Spleen (tissue), 11 donors: ENCODE measurements at regions not wholly inside any gene's neighbourhood (a gene's known extent, or its start where the extent isn't known, plus 50 kb on each side); places are given as distances from the start of the nearest gene placed in this dataset.

Source experiments
- DNase-seq: peaks from one replicate; pipeline ENCODE4 v3.0.0-alpha.2; 2020
- H3K27ac ChIP-seq, 8 donors: fragments of 200-600 bp; sonication (generic) in 7 of 8; 1 replicate in 4 of 8; 2 replicates in 4 of 8; pipeline versions ENCODE4 v1.5.0 to v1.8.0; 2016 to 2021; ENCODE audit warnings: inconsistent platforms in 4 of 8, mild to moderate bottlenecking in 4 of 8, moderate library complexity in 1 of 8
- H3K27me3 ChIP-seq, 7 donors: fragments of 200-600 bp; sonication (generic) in 6 of 7; replicated peaks in 1 of 7; 1 replicate in 4 of 7; 2 replicates in 3 of 7; pipeline versions ENCODE4 v1.5.0 to v1.8.0; 2016 to 2021; ENCODE audit warnings: inconsistent platforms in 3 of 7, mild to moderate bottlenecking in 1 of 7
- H3K36me3 ChIP-seq, 6 donors: fragments of 200-600 bp; sonication (generic) in 5 of 6; 1 replicate in 4 of 6; 2 replicates in 2 of 6; pipeline versions ENCODE4 v1.5.0 to v1.8.0; 2016 to 2021; ENCODE audit warnings: inconsistent platforms in 2 of 6
- H3K4me1 ChIP-seq, 6 donors: fragments of 200-600 bp; sonication (generic) in 5 of 6; 1 replicate in 3 of 6; 2 replicates in 3 of 6; pipeline versions ENCODE4 v1.5.0 to v1.8.0; 2016 to 2021; ENCODE audit warnings: inconsistent platforms in 3 of 6
- H3K4me3 ChIP-seq, 8 donors: fragments of 200-600 bp; sonication (generic) in 7 of 8; 1 replicate in 4 of 8; 2 replicates in 4 of 8; pipeline versions ENCODE4 v1.5.0 to v1.8.0; 2016 to 2021; ENCODE audit warnings: inconsistent platforms in 4 of 8, mild to moderate bottlenecking in 4 of 8, moderate library complexity in 2 of 8
- H3K9me3 ChIP-seq, 8 donors: fragments of 200-600 bp; sonication (generic) in 7 of 8; 1 replicate in 4 of 8; 2 replicates in 4 of 8; pipeline versions ENCODE4 v1.5.0 to v1.8.0; 2016 to 2021; ENCODE audit warnings: inconsistent platforms in 4 of 8
- POLR2A ChIP-seq, 3 donors: fragments of 450-650 bp; IDR thresholded peaks; one replicate each; pipeline ENCODE4 v1.5.1; 2017; ENCODE audit warnings: antibody characterized with exemption in 3 of 3, mild to moderate bottlenecking in 1 of 3
- POLR2AphosphoS5 ChIP-seq, 3 donors: sonication (generic); formaldehyde crosslinking; IDR thresholded peaks; one replicate each; pipeline ENCODE4 v1.5.1; 2017; ENCODE audit warnings: antibody characterized with exemption in 3 of 3
- WGBS, 5 donors: extraction: QIAGEN DNeasy Blood & Tissue Kit in 3 of 5; methylation state at CpG; one replicate each; pipeline versions ENCODE4 v1.1.5 to v1.1.7; 2013 to 2018; 5-methylcytosine and 5-hydroxymethylcytosine counted together
- intact Hi-C: fragments of 100-400 bp; cut with DNase I; formaldehyde crosslinking; loops from one replicate; pipeline ENCODE4 v1.15.0; 2023; ENCODE audit warnings: low total_unique reads
- TF ChIP-seq, protein P1 (sequence below), 11 experiments: fragments of 200-600 bp in 7 of 11; fragments of 450-650 bp in 4 of 11; sonication (generic) in 4 of 11; IDR thresholded peaks in 8 of 11; conservative IDR thresholded peaks in 3 of 11; 1 replicate in 7 of 11; 2 replicates in 4 of 11; pipeline versions ENCODE4 v1.4.0 to v1.8.0; 2016 to 2021; ENCODE audit warnings: antibody characterized with exemption in 11 of 11, inconsistent platforms in 4 of 11, mild to moderate bottlenecking in 1 of 11
- donor health status: healthy with polysubstance abuse.
- donor health status: DM: no; HTN: no; CAD: no; lungs with moderate emphysema.
- donor health status: DM: no; HTN: no; CAD: no.
- donor health status: Bipolar disorder and iron deficiency.
- donor health status: healthy.
- donor health status: DM: no; HTN: no; CAD: no.
- donor health status: DM: yes; HTN: yes; CAD: no.

DNA sequence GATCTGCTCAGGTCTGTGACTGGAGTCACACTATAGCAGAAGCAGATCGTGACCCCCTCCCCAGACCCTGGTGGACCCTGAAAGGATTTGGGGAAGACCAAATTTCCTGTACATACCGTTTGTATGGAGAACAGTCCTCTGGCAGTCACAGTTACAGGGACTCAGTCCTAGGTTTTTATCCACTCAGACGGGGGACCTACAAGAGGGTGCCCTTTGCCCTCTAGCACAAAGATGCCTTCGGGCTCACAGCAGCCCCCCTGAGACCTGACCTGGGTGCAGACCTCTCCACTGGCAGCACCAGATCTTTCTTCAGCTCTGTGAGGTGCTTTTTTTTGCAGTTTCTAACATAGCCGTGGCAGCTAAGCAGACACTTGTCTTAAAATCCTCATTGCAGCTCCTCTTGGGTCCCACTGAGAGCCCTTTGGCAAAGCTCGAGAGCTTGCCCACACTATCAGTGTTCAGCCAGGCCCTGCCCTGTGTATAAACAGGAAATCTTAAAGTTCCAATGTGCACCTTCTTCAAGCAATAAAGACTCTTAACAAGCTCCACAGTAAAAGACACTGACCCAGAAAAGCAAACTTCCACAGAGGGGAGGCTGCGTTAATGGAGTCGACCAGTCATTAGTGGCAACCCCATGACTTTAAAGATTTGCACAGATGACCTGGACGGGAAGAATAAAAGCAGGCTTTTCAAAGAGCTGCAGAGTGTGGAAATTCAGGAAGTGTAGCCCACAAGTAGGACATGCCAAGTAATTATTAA, 71.8 kb upstream of the LHFPL2 start:
- no peaks in the 10 kb centered on the region for H3K36me3 ChIP-seq
- no peak overlapping the region for H3K27ac ChIP-seq
- H3K4me1 ChIP-seq: peaks cover 0 to 45% (median 12%) of the 10 kb centered on the region in 6 donors
- no peak for DNase-seq
- no peaks in the 10 kb centered on the region for H3K27me3 ChIP-seq
- H3K4me3 ChIP-seq: no peak overlapping the region
- intact Hi-C loops: no loop called here
- WGBS, 5 donors: 46 to 59% (median 51%) methylated on average over 9 of the region's 9 CpGs
- no peaks in the 10 kb centered on the region for H3K9me3 ChIP-seq
- TF ChIP-seq, protein P1, sequence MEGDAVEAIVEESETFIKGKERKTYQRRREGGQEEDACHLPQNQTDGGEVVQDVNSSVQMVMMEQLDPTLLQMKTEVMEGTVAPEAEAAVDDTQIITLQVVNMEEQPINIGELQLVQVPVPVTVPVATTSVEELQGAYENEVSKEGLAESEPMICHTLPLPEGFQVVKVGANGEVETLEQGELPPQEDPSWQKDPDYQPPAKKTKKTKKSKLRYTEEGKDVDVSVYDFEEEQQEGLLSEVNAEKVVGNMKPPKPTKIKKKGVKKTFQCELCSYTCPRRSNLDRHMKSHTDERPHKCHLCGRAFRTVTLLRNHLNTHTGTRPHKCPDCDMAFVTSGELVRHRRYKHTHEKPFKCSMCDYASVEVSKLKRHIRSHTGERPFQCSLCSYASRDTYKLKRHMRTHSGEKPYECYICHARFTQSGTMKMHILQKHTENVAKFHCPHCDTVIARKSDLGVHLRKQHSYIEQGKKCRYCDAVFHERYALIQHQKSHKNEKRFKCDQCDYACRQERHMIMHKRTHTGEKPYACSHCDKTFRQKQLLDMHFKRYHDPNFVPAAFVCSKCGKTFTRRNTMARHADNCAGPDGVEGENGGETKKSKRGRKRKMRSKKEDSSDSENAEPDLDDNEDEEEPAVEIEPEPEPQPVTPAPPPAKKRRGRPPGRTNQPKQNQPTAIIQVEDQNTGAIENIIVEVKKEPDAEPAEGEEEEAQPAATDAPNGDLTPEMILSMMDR (IDR thresholded peaks at IDR 0.05 in 8 of 11, conservative IDR thresholded peaks at IDR 0.05 in 3 of 11): no peak
- TF ChIP-seq POLR2A (IDR thresholded peaks at IDR 0.05) (no peak), POLR2AphosphoS5 (IDR thresholded peaks at IDR 0.05) (no peak)

DNA sequence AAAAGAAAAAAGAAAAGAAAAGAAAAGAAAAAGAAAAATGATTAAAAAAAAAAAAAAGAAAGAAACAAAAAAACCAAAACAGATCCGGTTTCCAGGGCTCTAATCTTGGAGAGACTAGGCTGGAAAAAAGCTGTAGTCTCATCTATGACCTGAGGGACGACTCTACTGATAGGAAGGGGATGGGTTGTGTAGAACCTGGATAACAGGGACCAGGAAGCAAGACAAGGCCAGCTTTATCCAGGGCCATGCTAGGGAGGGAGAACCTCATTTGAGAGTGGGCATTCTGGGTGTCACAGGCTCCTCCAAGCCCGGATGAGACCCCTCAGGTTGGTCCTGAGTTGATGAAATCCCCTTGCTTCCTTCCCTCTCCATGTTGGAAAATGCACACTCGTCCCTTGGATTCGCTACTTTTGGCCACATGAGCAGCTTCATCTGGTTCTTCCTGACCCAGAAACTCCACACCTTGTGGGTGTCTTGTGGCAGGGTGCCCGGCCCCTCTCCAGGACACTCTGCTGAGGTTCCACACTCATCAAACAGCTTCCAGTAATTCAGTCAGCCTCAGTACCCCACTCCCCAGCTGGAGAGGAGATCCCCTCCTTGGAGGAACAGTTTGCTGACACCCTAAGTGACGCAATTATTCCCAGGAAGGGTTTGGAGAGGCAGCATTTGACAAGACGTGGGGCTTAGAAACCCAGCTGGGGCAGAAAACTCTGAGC, 71.1 kb upstream of the LHFPL2 start:
- Histone ChIP-seq H3K9me3 (no peaks in the 10 kb centered on the region), H3K36me3 (no peaks in the 10 kb centered on the region), H3K27me3 (no peaks in the 10 kb centered on the region), H3K27ac (no peak overlapping the region), H3K4me3 (no peak overlapping the region), H3K4me1 (peaks cover 0 to 40% (median 12%) of the 10 kb centered on the region in 6 donors)
- DNase-seq: no peak
- TF ChIP-seq POLR2A (IDR thresholded peaks at IDR 0.05) (no peak), POLR2AphosphoS5 (IDR thresholded peaks at IDR 0.05) (no peak)
- TF ChIP-seq, protein P1 (IDR thresholded peaks at IDR 0.05 in 8 of 11, conservative IDR thresholded peaks at IDR 0.05 in 3 of 11): no peak
- 74 to 94% (median 83%) methylated on average over 8 of the region's 8 CpGs for WGBS, 5 donors
- intact Hi-C loops: no loop called here

DNA sequence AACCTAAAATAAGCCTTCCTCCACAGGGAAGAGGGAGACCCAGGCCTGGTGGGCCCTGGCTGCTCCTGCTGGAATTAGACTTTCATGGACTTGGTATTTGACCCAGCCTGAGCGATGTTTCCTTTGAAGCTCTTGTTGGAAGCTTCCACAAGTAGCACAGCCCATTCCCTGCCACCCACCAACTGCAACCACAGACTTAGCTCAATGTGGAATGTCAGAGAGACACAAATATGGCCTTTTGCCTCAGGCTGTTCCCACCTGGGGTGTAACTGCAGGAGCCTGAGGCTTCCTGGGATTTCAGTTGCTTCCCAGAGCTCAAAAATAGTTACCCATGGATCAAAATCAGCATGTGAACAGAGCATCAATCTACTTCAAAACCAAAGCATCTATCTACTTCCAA, 70.3 kb upstream of the LHFPL2 start:
- Histone ChIP-seq H3K4me3 (no peak overlapping the region), H3K36me3 (no peaks in the 10 kb centered on the region), H3K27me3 (no peaks in the 10 kb centered on the region), H3K4me1 (peaks cover 0 to 33% (median 12%) of the 10 kb centered on the region in 6 donors), H3K27ac (no peak overlapping the region), H3K9me3 (no peaks in the 10 kb centered on the region)
- intact Hi-C loops: no loop called here
- WGBS, 5 donors: 83 to 100% (median 91%) methylated on average over 1 of the region's 1 CpG
- no peak for DNase-seq
- no peak for TF ChIP-seq POLR2A (IDR thresholded peaks at IDR 0.05)
- TF ChIP-seq, protein P1 (IDR thresholded peaks at IDR 0.05 in 8 of 11, conservative IDR thresholded peaks at IDR 0.05 in 3 of 11): no peak
- no peak for TF ChIP-seq POLR2AphosphoS5 (IDR thresholded peaks at IDR 0.05)
